K562 (cell line): ENCODE measurements at regions not wholly inside any gene's neighbourhood (a gene's known extent, or its start where the extent isn't known, plus 50 kb on each side); places are given as distances from the start of the nearest gene placed in this dataset.

Source experiments
- ATAC-seq: fragments of 200-7000 bp; cut with Tn5 transposase; 3 replicates; pipeline ENCODE4 v1.9.1; 2020; ENCODE audit warnings: moderate library complexity
- BruUV-seq: library from RNA; stranded (reverse); fragments of 400-500 nt; replicated peaks from 2 replicates; lab custom pipeline; 2021; lab: Mats Ljungman, UMichigan
- CTCF ChIA-PET: fragments of 300-600 bp; formaldehyde crosslinking; extraction: SDS; loops from one replicate; lab custom pipeline; 2021; ENCODE audit warnings: low intra/inter-chr PET ratio; lab: Yijun Ruan, JAX
- POLR2A ChIA-PET: fragments of 300-600, 350-650 bp; sonication (Branson Sonifier 250); formaldehyde crosslinking; extraction: SDS; loops from one replicate; lab custom pipeline; 2021; ENCODE audit warnings: antibody characterized with exemption, inconsistent platforms; lab: Yijun Ruan, JAX
- DNase-seq, 4 experiments: peaks; one replicate each; pipeline versions ENCODE4 v3.0.0 to v3.0.0-alpha.2; 2011 to 2018; ENCODE audit warnings: low spot score in 3 of 4, mixed read lengths in 3 of 4; ENCODE audit errors: extremely low read depth in 1 of 4
- FAIRE-seq: peaks from 2 replicates; lab custom pipeline; 2011; peaks lifted over from hg19 to GRCh38; lab: Jason Lieb, UNC
- H2AFZ ChIP-seq: 2 replicates; pipeline ENCODE4 v1.6.0; 2011; ENCODE audit warnings: low read depth, low read length, control low read depth, inconsistent platforms
- H3K27ac ChIP-seq: fragments of 200-600 bp; 3 replicates; pipeline ENCODE4 v1.8.0; 2011; ENCODE audit warnings: low read depth, mild to moderate bottlenecking, control low read depth, inconsistent platforms, low read length, moderate library complexity, mixed read lengths; ENCODE audit errors: extremely low read depth
- H3K27me3 ChIP-seq, 2 experiments: fragments of 300-600 bp in 1 of 2; 2 replicates in 1 of 2; 3 replicates in 1 of 2; pipeline versions ENCODE4 v1.6.0 to v1.8.0; 2011; ENCODE audit warnings: inconsistent platforms in 2 of 2, low read length in 2 of 2, mild to moderate bottlenecking in 1 of 2, mixed read lengths in 1 of 2, moderate library complexity in 1 of 2; ENCODE audit not compliant: control insufficient read depth in 2 of 2, insufficient read depth in 2 of 2
- H3K36me3 ChIP-seq: fragments of 300-600 bp; 3 replicates; pipeline ENCODE4 v1.8.0; 2011; ENCODE audit warnings: mild to moderate bottlenecking, low read length, inconsistent platforms; ENCODE audit not compliant: control insufficient read depth, insufficient read depth
- H3K4me1 ChIP-seq, 2 experiments: fragments of 200-600 bp in 1 of 2; replicated peaks in 1 of 2; 2 replicates in 1 of 2; 3 replicates in 1 of 2; pipeline versions ENCODE4 v1.5.1 to v1.8.0; 2011; ENCODE audit warnings: inconsistent platforms in 2 of 2, low read length in 2 of 2, mild to moderate bottlenecking in 1 of 2, mixed read lengths in 1 of 2, moderate library complexity in 1 of 2; ENCODE audit not compliant: control insufficient read depth in 2 of 2, insufficient read depth in 2 of 2
- H3K4me2 ChIP-seq: 2 replicates; pipeline ENCODE4 v1.6.1; 2011; ENCODE audit warnings: low read length, control low read depth, inconsistent platforms, mixed read lengths; ENCODE audit not compliant: insufficient read depth
- H3K4me3 ChIP-seq: fragments of 200-600 bp; sonication (generic), shearing (Covaris generic); 2 replicates; pipeline ENCODE4 v1.5.1; 2016; ENCODE audit warnings: control low read depth, inconsistent platforms
- H3K79me2 ChIP-seq: fragments of 200-600 bp; 3 replicates; pipeline ENCODE4 v1.8.0; 2011; ENCODE audit warnings: low read length, inconsistent platforms; ENCODE audit not compliant: control insufficient read depth, insufficient read depth
- H3K9ac ChIP-seq, 2 experiments: 2 replicates each; pipeline versions ENCODE4 v1.6.0 to v1.6.1; 2011; ENCODE audit warnings: low read depth in 2 of 2, low read length in 2 of 2, control low read depth in 1 of 2, inconsistent platforms in 1 of 2, mild to moderate bottlenecking in 1 of 2, mixed read lengths in 1 of 2; ENCODE audit not compliant: insufficient read depth in 1 of 2
- H3K9me1 ChIP-seq: one replicate; pipeline ENCODE4 v1.6.0; 2011; ENCODE audit warnings: inconsistent platforms, mild to moderate bottlenecking, low read length, moderate library complexity; ENCODE audit not compliant: control insufficient read depth, insufficient read depth
- H3K9me3 ChIP-seq: replicated peaks from 2 replicates; pipeline ENCODE4 v1.5.1; 2011; ENCODE audit warnings: low read depth, low read length, inconsistent platforms; ENCODE audit not compliant: control insufficient read depth, insufficient read depth
- H4K20me1 ChIP-seq: replicated peaks from 2 replicates; pipeline ENCODE4 v1.6.1; 2011; ENCODE audit warnings: low read length, inconsistent platforms, mixed read lengths; ENCODE audit not compliant: control insufficient read depth, insufficient read depth
- CREBBP ChIP-seq: IDR thresholded peaks from one replicate; pipeline ENCODE4 v1.6.1; 2012; ENCODE audit warnings: low read depth, mild to moderate bottlenecking, control low read depth, inconsistent platforms, low read length
- MCM2 ChIP-seq: fragments of 450-650 bp; IDR thresholded peaks from 2 replicates; pipeline ENCODE4 v1.6.1; 2017; ENCODE audit warnings: low read depth, mild to moderate bottlenecking
- MCM7 ChIP-seq, 2 experiments: fragments of 450-650 bp; IDR thresholded peaks; 2 replicates each; pipeline ENCODE4 v1.6.1; 2016 to 2018
- MEF2A ChIP-seq: IDR thresholded peaks from 2 replicates; pipeline ENCODE4 v1.6.1; 2011; ENCODE audit warnings: low read depth, mild to moderate bottlenecking, low read length, moderate library complexity; ENCODE audit not compliant: control insufficient read depth
- NR1H2 ChIP-seq: sonication (generic); formaldehyde crosslinking; IDR thresholded peaks from 2 replicates; pipeline ENCODE4 v1.4.0; 2020; ENCODE audit warnings: mild to moderate bottlenecking, missing genetic modification reagents
- TEAD2 ChIP-seq: fragments of 450-650 bp; IDR thresholded peaks from 2 replicates; pipeline ENCODE4 v1.6.1; 2016; ENCODE audit warnings: missing genetic modification characterization, control low read depth, missing compliant biosample characterization
- ZFP1 ChIP-seq: fragments of 450-650 bp; formaldehyde crosslinking; IDR thresholded peaks from 2 replicates; pipeline ENCODE4 v1.4.0; 2020; ENCODE audit warnings: mild to moderate bottlenecking, mixed read lengths
- ZNF589 ChIP-seq: fragments of 200-800 bp; sonication (Bioruptor generic); IDR thresholded peaks from 2 replicates; pipeline ENCODE4 v1.6.1; 2016; ENCODE audit warnings: low read depth, missing genetic modification characterization, missing compliant biosample characterization
- ZNF707 ChIP-seq: fragments of 250-450 bp; sonication (Bioruptor Pico); conservative IDR thresholded peaks from 2 replicates; pipeline ENCODE4 v1.8.0; 2022; ENCODE audit warnings: inconsistent platforms, mild to moderate bottlenecking, moderate library complexity
- ZNF75A ChIP-seq: fragments of 450-650 bp; formaldehyde crosslinking; IDR thresholded peaks from 2 replicates; pipeline ENCODE4 v1.4.0; 2020; ENCODE audit warnings: mild to moderate bottlenecking
- WGBS: fragments of 100-300 bp; shearing (Covaris generic); methylation state at CpG from one replicate; pipeline ENCODE4 v1.1.6; 2016; ENCODE audit warnings: low coverage, mixed read lengths; ENCODE audit not compliant: insufficient coverage; ENCODE audit errors: missing lambda C conversion rate; 5-methylcytosine and 5-hydroxymethylcytosine counted together
- in situ Hi-C: fragments of 300-500 bp; cut with MboI; formaldehyde crosslinking; loops from 4 replicates; pipeline ENCODE4 v1.15.0; 2018; ENCODE audit warnings: inconsistent platforms, mixed read lengths
- intact Hi-C: fragments of 100-400 bp; cut with micrococcal nuclease; formaldehyde crosslinking; loops from 2 replicates; pipeline ENCODE4 v1.14.2; 2022
- TF ChIP-seq, protein P1 (sequence below), 2 experiments: fragments of 450-650 bp in 1 of 2; sonication (generic) in 1 of 2; formaldehyde crosslinking in 1 of 2; IDR thresholded peaks; 2 replicates each; pipeline versions ENCODE4 v1.7.1 to v1.9.0; 2016 to 2022; ENCODE audit warnings: inconsistent platforms in 1 of 2, mild to moderate bottlenecking in 1 of 2, missing genetic modification reagents in 1 of 2
- TF ChIP-seq, protein P2 (sequence below): fragments of 250-450 bp; sonication (Bioruptor Pico); IDR thresholded peaks from 2 replicates; pipeline ENCODE4 v1.8.0; 2022; ENCODE audit warnings: inconsistent platforms

DNA sequence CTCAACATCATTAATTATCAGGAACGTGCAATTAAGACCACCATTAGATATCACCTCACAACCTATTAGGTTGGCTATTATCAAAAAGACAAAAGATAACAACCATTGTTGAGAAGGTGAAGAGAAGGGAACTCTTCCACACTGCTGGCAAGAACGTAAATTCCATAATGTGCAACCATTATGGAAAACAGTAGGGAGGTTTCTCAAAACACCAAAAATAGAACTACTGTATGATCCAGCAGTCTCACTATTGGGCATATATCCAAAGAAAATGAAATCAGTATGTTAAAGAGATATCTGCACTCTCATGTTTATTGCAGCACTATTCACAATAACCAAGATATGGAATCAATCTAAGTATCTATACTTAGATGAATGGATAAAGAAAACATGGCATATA, 51.6 kb upstream of the OR4E1 start:
- Histone ChIP-seq H3K27me3 (peaks cover 0 to 6% of the 10 kb centered on the region in 2 experiments; a peak in 1 of 5 replicates), H3K9me1 (no peaks in the 10 kb centered on the region), H3K9ac (no peak overlapping the region), H3K9me3 (no peaks in the 10 kb centered on the region), H4K20me1 (no peaks in the 10 kb centered on the region), H3K4me3 (no peak overlapping the region), H3K79me2 (no peaks in the 10 kb centered on the region), H2AFZ (no peak overlapping the region), H3K36me3 (no peaks in the 10 kb centered on the region), H3K4me2 (no peak overlapping the region)
- WGBS, result 0% methylated on average over 2 of the region's 2 CpGs
- intact Hi-C loops, result no loop called here
- in situ Hi-C loops, result no loop called here
- POLR2A ChIA-PET, result no interaction called here
- TF ChIP-seq ZNF589 (no peak), MEF2A (no peak), ZNF75A (no peak), TEAD2 (no peak), MCM7 (IDR thresholded peaks at IDR 0.05) (no peak), ZNF707 (CRISPR knock-in tag) (no peak), ZFP1 (CRISPR knock-in tag) (no peak), MCM2 (no peak), CREBBP (no peak), NR1H2 (CRISPR knock-in tag) (no peak)
- TF ChIP-seq, protein P1, sequence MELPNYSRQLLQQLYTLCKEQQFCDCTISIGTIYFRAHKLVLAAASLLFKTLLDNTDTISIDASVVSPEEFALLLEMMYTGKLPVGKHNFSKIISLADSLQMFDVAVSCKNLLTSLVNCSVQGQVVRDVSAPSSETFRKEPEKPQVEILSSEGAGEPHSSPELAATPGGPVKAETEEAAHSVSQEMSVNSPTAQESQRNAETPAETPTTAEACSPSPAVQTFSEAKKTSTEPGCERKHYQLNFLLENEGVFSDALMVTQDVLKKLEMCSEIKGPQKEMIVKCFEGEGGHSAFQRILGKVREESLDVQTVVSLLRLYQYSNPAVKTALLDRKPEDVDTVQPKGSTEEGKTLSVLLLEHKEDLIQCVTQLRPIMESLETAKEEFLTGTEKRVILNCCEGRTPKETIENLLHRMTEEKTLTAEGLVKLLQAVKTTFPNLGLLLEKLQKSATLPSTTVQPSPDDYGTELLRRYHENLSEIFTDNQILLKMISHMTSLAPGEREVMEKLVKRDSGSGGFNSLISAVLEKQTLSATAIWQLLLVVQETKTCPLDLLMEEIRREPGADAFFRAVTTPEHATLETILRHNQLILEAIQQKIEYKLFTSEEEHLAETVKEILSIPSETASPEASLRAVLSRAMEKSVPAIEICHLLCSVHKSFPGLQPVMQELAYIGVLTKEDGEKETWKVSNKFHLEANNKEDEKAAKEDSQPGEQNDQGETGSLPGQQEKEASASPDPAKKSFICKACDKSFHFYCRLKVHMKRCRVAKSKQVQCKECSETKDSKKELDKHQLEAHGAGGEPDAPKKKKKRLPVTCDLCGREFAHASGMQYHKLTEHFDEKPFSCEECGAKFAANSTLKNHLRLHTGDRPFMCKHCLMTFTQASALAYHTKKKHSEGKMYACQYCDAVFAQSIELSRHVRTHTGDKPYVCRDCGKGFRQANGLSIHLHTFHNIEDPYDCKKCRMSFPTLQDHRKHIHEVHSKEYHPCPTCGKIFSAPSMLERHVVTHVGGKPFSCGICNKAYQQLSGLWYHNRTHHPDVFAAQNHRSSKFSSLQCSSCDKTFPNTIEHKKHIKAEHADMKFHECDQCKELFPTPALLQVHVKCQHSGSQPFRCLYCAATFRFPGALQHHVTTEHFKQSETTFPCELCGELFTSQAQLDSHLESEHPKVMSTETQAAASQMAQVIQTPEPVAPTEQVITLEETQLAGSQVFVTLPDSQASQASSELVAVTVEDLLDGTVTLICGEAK (IDR thresholded peaks at IDR 0.05), result no peak
- TF ChIP-seq, protein P1 (CRISPR knock-in tag; IDR thresholded peaks at IDR 0.05), result no peak
- TF ChIP-seq, protein P2, sequence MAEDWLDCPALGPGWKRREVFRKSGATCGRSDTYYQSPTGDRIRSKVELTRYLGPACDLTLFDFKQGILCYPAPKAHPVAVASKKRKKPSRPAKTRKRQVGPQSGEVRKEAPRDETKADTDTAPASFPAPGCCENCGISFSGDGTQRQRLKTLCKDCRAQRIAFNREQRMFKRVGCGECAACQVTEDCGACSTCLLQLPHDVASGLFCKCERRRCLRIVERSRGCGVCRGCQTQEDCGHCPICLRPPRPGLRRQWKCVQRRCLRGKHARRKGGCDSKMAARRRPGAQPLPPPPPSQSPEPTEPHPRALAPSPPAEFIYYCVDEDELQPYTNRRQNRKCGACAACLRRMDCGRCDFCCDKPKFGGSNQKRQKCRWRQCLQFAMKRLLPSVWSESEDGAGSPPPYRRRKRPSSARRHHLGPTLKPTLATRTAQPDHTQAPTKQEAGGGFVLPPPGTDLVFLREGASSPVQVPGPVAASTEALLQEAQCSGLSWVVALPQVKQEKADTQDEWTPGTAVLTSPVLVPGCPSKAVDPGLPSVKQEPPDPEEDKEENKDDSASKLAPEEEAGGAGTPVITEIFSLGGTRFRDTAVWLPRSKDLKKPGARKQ, result no peak
- TF ChIP-seq, all 486 proteins: peak for 0
- no TSS peak for BruUV-seq
- ATAC-seq (no peak), DNase-seq (no peak), FAIRE-seq (no peak)
- H3K27ac ChIP-seq, result no peak overlapping the region
- H3K4me1 ChIP-seq, result no peaks in the 10 kb centered on the region
- CTCF ChIA-PET, result no interaction called here
